NB4 (cell line): ENCODE measurements at regions not wholly inside any gene's neighbourhood (a gene's known extent, or its start where the extent isn't known, plus 50 kb on each side); places are given as distances from the start of the nearest gene placed in this dataset.

Source experiments
- MYC ChIP-seq: IDR thresholded peaks from 2 replicates; pipeline ENCODE4 v1.6.1; 2011; ENCODE audit warnings: low read depth, low read length
- POLR2A ChIP-seq: IDR thresholded peaks from 2 replicates; pipeline ENCODE4 v1.6.1; 2011; ENCODE audit warnings: mild to moderate bottlenecking; ENCODE audit not compliant: insufficient read length; ENCODE audit errors: extremely low read depth
- TF ChIP-seq, protein P1 (sequence below): IDR thresholded peaks from one replicate; pipeline ENCODE4 v1.5.1; 2012; ENCODE audit warnings: low read depth, low read length
- TF ChIP-seq, protein P2 (sequence below): IDR thresholded peaks from 2 replicates; pipeline ENCODE4 v1.6.1; 2011; ENCODE audit warnings: low read depth, low read length

GRCh38 chr2:108139521-108139920 lies 100.2 kb upstream of the SULT1C3 start:
- TF ChIP-seq, protein P1, sequence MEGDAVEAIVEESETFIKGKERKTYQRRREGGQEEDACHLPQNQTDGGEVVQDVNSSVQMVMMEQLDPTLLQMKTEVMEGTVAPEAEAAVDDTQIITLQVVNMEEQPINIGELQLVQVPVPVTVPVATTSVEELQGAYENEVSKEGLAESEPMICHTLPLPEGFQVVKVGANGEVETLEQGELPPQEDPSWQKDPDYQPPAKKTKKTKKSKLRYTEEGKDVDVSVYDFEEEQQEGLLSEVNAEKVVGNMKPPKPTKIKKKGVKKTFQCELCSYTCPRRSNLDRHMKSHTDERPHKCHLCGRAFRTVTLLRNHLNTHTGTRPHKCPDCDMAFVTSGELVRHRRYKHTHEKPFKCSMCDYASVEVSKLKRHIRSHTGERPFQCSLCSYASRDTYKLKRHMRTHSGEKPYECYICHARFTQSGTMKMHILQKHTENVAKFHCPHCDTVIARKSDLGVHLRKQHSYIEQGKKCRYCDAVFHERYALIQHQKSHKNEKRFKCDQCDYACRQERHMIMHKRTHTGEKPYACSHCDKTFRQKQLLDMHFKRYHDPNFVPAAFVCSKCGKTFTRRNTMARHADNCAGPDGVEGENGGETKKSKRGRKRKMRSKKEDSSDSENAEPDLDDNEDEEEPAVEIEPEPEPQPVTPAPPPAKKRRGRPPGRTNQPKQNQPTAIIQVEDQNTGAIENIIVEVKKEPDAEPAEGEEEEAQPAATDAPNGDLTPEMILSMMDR = no peak
- TF ChIP-seq, protein P2, sequence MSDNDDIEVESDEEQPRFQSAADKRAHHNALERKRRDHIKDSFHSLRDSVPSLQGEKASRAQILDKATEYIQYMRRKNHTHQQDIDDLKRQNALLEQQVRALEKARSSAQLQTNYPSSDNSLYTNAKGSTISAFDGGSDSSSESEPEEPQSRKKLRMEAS = no peak
- TF ChIP-seq MYC = no peak
- no peak for TF ChIP-seq POLR2A
